ENCODE measurements at regions not wholly inside any gene's neighbourhood (a gene's known extent, or its start where the extent isn't known, plus 50 kb on each side); places are given as distances from the start of the nearest gene placed in this dataset.

- Histone ChIP-seq H3K36me3 (ENCODE audit: control insufficient read depth in 2 of 2, extremely low read depth in 1 of 2, insufficient read depth in 2 of 2, low read length in 2 of 2) (no peaks in the 10 kb centered on the region), H3K27me3 (ENCODE audit: control insufficient read depth in 2 of 2, insufficient read depth in 2 of 2, low read length in 2 of 2) (no peaks in the 10 kb centered on the region), H3K27ac (ENCODE audit: insufficient read depth, low read depth, low read length) (no peak overlapping the region), H3K9me1 (replicated peaks; ENCODE audit: control insufficient read depth, extremely low read depth, insufficient read depth, low read length) (no peaks in the 10 kb centered on the region), H3K4me3 (replicated peaks in 1 of 3; ENCODE audit: insufficient read depth in 1 of 3, low read depth in 1 of 3, low read length in 3 of 3) (no peak overlapping the region), H3K9ac (replicated peaks; ENCODE audit: extremely low read depth, insufficient read depth, low read length) (no peak overlapping the region), H2AFZ (ENCODE audit: low read depth, low read length) (no peak overlapping the region), H3K9me3 (replicated peaks; ENCODE audit: control insufficient read depth, insufficient read depth, low read length) (peaks cover 1% of the 10 kb centered on the region), H3K79me2 (ENCODE audit: control insufficient read depth, insufficient read depth, low read length) (no peaks in the 10 kb centered on the region), H4K20me1 (replicated peaks; ENCODE audit: control insufficient read depth, extremely low read depth, insufficient read depth, low read length) (no peaks in the 10 kb centered on the region), H3K4me2 (ENCODE audit: insufficient read depth, low read length) (no peak overlapping the region), H3K4me1 (ENCODE audit: control insufficient read depth, extremely low read depth, insufficient read depth, low read length) (no peaks in the 10 kb centered on the region)
- dilution Hi-C loops (cut with MboI; ENCODE audit: extremely low pct_ligation_motif_present, low sequenced_read_pairs) = no loop called here
- POLR2A ChIA-PET = no interaction called here
- CTCF ChIA-PET = no interaction called here
- TF ChIP-seq JUN (IDR thresholded peaks at IDR 0.05; ENCODE audit: borderline replicate concordance, insufficient read depth, insufficient read length, low read depth) (no peak), EZH2 (IDR thresholded peaks at IDR 0.05; ENCODE audit: borderline replicate concordance, low read depth, low read length, severe bottlenecking) (no peak), GATA2 (IDR thresholded peaks at IDR 0.05; ENCODE audit: insufficient read depth, insufficient read length, low read depth, low read length) (no peak), FOS (IDR thresholded peaks at IDR 0.05; ENCODE audit: borderline replicate concordance, insufficient read depth, low read length) (no peak), MYC (IDR thresholded peaks at IDR 0.05; ENCODE audit: low read depth, low read length) (no peak), POLR2A (IDR thresholded peaks at IDR 0.05; ENCODE audit: low read depth, low read length) (no peak), POLR2AphosphoS5 (IDR thresholded peaks at IDR 0.05; ENCODE audit: insufficient read depth, low read depth, low read length) (no peak), MAX (IDR thresholded peaks at IDR 0.05; ENCODE audit: insufficient read depth, insufficient read length) (no peak), CTCF (IDR thresholded peaks at IDR 0.05; ENCODE audit: extremely low read depth in 1 of 2, insufficient read depth in 1 of 2, low read depth in 1 of 2, low read length in 2 of 2) (no peak)
- DNase-seq (ENCODE audit: low read depth, low spot score) (no peak), FAIRE-seq (no peak)
- intact Hi-C loops (cut with micrococcal nuclease) = no loop called here
- no TSS peak for BruUV-seq (replicated peaks)
These were observed 80.9 kb upstream of the ISL1 start for GRCh38 chr5:51302343-51302742.

All from endothelial cell of umbilical vein (primary cell).